Endothelial cell of hepatic sinusoid (primary cell): ENCODE measurements at regions not wholly inside any gene's neighbourhood (a gene's known extent, or its start where the extent isn't known, plus 50 kb on each side); places are given as distances from the start of the nearest gene placed in this dataset.
"Not testable (repeated sequence)": the region's sequence is repeated elsewhere in the genome, so short reads cannot be mapped to it uniquely, and the experiment has no call there.

Experiments used
- in situ Hi-C: cut with HindIII; loops from 2 replicates; pipeline ENCODE4 v1.10.0; 2017; ENCODE audit warnings: low sequenced_read_pairs

DNA sequence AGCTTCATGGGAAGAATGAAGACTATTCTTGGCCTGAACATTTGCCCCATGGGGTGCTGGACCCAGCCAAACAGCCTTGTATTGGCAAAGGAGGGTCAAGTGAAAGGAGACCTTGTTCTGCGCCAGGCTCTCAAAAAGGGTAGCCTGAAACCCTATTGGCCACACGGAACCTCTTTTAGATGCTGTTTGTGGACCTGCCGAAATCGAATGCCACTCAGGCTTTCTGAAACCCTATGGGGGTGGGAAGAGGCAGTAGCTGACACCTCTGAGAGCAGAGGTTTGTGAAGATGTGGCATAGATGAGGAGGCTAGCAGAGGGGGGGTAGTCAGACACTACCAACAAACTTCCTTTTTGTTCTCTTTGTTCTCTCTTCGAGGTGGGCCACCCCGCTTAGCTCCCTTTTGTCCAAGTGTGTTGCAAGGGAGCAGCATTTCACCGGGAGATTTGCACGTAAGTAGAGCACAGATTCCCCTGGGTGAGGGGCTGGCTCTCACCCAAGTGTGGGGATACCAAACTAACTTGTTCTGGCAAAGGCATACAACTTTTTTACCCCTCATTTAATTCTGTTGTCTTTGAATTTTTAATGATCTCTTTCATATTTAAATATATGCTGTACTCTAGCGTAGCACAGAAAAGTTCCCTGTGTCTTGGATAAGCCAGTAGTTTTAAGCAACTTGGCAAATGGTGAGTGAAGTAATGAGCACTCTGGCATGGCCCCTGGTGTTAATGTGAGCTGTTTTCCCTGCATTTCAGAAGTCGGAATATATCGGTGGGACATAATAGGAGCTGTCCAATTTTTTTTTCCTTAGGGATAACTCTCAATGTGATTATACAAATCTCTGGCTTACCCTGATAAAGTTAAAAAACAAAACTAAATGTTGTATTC is 107.7 kb downstream of the SEPTIN7 start:
- in situ Hi-C loops = no loop called here

DNA sequence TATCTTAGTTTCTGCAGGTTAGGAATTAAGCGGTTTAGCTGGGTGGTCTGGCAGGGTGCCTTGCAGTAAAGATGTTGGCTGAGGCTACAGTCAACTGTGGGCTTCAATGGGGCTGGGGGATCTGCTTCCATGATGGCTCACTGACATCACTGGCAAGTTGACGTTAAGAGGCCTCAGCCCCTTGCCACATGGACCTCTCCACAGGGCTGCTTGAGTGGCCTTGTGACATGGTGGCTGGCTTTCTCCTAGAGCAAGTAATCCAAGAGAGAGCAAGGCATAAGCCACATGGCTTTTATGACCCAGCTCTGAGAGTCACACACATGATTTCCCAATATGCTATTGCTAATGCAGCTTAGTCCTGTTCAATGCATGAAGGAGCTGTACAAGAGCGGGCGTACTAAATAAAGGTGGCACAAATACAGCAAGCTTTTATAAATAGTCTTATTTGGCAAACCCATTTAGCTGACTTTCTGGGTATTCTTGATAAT is 109.1 kb downstream of the SEPTIN7 start:
- in situ Hi-C loops = no loop called here

DNA sequence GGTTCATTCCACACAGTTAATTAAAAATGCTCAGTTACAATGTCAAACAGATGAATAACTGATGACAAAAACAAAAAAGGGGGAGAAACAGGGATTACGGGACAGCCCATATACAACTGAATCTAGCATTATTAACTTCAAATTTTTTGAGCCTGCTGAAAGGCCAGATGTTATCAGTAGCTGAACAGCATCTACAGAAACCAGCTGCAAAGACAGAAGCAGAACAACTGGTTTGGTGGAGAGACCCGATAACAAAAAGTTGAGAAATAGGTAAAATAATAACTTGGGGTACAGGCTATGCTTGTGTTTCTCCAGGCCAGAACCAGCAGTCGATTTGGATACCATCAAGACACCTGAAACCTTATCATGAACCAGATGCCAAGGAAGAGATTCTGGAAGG is 109.8 kb downstream of the SEPTIN7 start:
- in situ Hi-C loops = not testable (repeated sequence)

DNA sequence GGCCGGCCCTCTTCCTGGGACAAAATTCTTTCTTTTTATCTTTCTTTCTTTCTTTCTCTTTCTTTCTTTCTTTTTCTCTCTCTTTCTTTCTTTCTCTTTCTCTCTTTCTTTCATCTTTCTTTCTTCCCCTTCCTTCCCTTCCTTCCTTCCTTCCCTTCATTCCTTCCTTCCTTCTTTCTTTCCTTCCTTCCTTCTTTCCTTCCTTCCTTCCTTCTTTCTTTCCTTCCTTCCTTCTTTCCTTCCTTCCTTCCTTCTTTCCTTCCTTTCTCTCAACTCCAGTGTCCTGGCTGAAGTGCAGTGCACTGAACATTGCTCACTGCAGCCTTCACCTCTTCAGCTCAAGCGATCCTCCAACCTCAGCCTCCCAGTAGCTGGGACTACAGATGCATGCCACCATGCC is 112.5 kb downstream of the SEPTIN7 start:
- in situ Hi-C loops = not testable (repeated sequence)

DNA sequence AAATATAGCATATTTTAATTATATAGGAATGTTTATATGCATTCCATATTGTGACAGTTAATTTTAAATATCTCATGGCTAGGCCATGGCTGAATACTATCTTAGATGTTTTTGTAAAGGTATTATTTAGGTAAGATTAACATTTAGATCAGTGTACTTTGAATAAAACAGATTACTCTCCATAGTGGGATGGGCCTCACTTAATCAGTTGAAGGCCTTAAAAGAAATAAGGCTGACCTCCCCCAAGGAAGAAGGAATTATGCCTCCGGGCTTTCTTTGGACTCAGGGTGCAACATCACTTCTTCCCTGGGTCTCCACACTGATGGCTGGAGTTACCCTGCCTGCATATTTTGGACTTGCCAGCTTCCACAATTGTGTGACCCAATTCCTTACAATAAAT is 113.4 kb downstream of the SEPTIN7 start:
- in situ Hi-C loops = not testable (repeated sequence)

DNA sequence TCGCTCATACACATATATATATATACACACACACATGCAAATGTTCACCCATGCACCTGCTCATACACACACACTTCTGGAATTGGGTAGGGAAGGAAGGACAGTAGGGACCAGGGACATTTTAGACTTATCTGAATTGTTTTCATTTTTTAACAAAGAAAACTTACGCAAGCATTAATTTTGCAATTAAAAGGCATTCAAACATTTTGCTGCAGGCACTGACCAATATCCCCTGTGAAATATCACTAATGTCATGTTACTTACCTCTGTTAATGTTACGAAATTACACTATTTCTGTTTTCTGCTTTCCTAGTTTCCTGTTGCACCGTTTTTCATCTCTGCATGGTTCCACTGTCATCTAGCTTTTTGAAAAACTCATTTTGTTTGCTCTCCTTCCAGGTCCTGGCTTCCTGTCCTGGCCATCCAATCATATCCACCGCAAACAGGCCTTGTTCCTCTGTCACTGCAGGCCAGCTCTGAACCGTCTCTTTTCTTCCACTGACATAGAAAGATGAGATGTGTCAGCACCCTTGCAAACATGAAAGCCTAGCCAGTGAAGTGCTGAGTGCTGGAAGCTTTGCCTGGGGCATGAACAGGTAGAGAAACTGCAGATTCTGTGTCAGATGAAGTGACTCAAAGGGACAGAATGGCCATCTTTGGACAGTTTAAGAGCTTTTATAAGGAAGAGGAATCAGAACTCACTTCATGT is 114.5 kb downstream of the SEPTIN7 start:
- in situ Hi-C loops = not testable (repeated sequence)

DNA sequence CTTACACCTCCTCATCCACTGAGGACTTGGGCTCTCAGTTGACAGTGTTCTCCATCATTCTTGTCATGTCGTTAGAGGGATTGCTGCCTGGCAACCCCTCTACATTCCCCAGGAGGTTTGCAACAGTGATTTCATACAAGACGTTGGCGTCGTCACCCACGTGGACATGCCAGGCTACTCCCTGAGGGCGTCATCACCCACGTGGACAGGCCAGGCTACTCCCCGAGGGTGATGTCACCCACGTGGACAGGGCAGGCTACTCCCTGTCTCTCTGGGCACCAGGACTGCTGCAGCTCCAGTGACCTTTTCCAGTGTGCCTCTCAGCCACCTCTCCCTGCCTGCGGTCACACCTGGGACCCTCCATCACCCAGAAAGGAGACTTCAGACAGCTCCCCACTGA is 117.4 kb downstream of the SEPTIN7 start:
- in situ Hi-C loops = not testable (repeated sequence)

DNA sequence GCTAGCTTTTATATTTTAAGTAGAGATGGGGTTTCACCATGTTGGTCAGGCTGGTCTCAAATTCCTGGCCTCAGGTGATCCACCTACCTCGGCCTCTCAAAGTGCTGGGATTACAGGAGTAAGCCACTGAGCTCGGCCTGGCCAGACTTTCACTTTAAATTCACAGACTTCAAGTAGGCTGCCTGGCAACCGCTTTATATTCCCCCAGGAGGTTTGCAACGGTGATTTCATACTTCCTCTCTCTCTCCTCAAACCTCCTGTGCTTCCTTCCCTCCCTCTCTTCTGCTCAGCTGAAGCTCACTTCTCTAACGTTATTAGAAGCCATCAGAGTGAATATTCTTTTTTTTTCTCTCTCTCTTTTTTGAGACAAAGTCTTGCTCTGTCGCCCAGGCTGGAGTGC is 118.8 kb downstream of the SEPTIN7 start:
- in situ Hi-C loops = not testable (repeated sequence)

DNA sequence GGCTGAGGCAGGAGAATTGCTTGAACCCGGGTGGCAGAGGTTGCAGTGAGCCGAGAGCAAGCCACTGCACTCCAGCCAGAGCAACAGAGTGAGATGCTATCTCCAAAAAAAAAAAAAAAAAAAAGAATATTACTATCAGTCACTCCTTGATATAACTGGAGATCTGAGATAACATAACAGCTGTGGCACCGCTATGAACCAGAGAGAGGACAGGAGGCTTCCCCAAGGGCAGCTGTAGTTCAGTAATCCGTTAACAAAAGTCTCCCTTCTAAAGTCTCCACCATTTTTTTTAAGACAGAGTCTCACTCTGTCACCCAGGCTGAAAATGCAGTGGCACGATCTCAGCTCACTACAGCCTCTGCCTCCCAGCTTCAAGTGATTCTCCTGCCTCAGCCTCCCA is 120.5 kb downstream of the SEPTIN7 start:
- in situ Hi-C loops = not testable (repeated sequence)

DNA sequence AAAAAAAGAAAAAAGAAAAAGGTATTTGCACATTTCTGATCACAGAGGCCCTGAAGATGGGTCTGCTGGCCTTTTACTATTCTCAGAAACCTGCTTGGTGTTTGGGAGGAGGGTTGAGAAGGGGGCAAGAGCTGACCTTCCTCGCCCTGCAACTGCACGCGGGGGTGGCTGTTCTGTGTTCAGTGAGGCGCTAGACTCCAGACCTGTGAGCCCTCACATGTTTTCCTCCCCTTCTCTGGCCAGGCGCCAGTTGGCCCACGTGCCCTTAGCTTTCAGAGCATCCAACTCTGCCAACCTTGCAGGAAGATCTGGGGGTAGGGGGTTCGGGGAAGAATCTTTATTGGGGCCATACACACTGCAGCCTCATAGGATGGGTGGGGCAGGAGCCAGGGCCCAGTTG is 123.8 kb downstream of the SEPTIN7 start:
- in situ Hi-C loops = not testable (repeated sequence)

DNA sequence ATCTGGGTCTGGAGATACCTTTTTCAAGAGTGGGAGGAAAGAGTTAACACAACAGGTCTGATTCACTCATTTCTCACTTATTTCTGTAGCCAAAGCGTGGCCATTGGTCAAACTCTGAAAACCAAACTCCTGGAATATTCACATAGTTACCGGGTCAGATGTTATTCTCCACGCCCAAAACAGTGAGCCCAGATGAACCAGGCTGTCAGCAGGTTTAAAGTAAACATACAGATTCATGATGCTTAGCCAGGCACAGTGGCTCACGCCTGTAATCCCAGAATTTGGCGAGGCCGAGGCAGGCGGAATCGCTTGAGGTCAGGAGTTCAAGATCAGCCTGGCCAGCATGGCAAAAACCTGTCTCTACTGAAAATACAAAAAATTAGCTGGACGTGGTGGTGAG is 126.1 kb downstream of the SEPTIN7 start:
- in situ Hi-C loops = not testable (repeated sequence)

DNA sequence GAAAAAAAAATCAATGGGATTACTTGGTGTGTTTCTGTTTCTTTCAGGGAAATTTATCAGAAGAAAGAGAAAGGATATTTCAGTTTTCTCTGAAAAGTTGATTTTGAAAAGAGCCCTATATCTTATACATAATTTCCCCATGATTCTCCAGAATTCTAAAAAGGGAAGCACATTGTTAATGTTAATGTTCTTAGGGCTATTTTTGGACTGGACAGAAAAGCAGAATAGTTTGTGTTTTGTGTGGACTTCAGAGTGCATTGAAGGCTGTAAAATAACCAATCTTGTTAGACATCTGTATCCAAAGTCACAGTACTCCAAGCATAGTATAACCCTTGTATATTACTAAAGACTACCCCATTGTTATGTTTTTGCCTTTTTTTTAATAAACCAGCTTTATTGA is 130.3 kb downstream of the SEPTIN7 start:
- in situ Hi-C loops = not testable (repeated sequence)

DNA sequence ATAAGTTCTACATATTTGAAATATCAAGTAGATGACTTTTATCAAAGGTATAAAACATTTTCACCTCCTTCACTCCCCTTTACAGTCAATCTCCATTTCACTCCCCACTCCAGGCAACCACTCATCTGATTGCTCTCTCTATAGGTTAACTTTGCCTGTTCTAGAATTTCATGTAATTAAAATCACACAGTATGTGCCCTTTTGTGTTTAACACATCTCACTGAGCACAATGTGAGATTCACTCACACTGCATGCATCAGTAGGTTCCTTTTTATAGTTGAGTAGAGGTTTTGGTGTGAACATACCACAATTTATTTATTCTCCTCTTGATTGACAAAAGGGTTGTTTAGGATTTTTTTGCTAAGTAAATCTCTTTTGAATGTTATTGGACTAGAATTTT is 130.7 kb downstream of the SEPTIN7 start:
- in situ Hi-C loops = not testable (repeated sequence)

DNA sequence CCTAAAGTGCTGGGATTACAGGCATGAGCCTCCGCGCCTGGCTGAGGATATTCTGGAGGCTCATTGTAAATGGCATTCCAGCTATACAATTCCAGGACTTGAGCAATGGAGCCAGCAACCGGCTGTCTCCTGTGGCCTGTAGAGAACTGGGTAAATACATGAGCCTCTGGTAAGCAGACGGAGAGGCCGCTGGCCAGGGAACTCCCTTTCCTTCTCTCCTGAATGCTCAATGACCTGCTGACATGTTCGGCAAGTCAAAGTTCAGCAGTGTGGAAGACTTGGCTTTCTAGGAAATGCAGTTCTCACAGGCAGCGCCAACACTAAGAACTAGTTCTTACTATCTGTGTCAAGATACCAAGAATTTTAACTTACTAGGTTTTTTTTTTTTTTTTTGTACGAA is 139.8 kb downstream of the SEPTIN7 start:
- in situ Hi-C loops = not testable (repeated sequence)

DNA sequence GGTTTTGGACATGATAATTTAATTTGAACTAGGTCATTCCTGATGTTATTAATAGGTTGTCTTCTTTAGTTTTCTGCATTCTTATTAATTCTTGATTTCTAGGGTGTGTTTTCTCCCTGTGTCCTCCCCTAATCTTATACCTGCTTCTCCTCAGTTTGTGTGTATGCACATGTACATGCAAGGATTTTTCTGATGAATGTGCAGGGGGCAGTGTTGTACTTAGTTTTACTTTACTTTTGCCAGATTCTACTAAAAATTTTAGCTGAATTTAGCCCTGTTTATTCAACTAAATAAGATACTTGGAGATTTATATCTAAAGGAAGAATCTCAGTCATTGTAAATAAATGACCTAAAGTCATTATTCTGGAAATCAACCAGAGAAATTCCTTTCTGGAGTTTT is 144.8 kb downstream of the SEPTIN7 start:
- in situ Hi-C loops = not testable (repeated sequence)

DNA sequence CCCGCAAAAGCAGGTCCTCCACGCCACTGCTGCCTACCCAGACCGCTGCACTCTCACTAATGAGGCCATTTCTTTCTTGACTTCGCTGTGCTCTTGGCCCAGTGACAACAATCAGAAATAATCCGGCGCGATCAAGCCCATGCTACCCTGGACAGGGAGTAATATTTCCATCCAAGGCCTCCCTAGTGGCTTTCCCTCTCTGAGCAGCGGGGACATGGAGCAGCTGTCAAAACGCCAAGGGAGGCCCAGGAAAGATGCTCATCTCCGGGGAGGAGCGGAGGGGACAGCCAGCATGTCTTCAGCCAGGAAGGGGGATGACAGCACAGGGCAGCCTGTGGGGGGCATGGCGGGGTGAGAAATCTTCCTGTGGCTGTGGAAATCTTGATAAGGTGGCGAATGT is 154.9 kb downstream of the SEPTIN7 start:
- in situ Hi-C loops = not testable (repeated sequence)

DNA sequence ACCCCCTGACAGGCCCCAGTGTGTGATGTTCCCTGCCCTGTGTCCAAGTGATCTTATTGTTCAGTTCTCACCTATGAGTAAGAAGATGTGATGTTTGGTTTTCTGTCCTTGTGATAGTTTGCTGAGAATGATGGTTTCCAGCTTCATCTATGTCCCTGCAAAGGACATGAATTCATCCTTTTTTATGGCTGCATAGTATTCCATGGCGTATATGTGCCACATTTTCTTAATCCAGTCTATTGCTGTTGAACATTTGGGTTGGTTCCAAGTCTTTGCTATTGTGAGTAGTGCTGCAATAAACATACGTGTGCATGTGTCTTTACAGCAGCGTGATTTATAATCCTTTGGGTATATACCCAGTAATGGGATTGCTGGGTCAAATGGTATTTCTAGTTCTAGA is 156.1 kb downstream of the SEPTIN7 start:
- in situ Hi-C loops = not testable (repeated sequence)

DNA sequence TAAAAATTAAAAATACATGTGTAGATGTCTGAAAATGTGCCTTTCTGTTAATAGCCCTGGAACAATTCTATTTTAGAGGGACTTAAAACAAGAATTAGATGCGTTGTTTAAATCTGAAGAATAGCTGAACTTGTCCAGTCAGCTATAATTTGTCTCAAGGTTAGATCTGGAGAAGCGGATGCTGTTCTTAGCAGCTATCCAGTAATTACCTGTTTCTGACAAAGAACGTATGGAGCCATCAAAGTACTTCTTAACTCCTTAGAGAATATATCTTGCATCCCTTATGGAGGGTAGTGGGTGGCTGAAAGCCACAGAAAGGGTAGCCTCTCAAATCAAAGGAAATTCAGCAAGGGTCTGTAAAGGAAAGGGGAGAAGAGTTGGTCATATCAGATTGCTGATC is 160.4 kb downstream of the SEPTIN7 start:
- in situ Hi-C loops = not testable (repeated sequence)

DNA sequence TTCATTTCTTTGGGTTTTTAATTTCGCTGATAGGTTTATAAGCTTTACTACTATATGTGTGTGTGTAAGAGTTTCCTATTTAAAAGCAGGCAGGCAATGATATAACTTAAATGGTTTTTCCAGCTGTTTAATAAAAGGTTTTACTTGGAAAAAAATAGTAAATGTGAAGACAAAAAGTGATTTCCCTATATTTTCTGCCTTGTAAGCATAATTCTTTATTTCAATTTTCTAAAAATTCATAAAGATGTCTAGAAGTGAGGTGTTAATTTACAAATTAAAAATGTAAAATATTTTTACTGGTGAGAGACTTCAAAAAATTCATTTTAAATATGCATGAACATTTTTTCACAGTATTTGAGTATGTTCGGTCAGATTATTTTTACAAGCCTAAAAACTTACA is 161.8 kb downstream of the SEPTIN7 start:
- in situ Hi-C loops = not testable (repeated sequence)

DNA sequence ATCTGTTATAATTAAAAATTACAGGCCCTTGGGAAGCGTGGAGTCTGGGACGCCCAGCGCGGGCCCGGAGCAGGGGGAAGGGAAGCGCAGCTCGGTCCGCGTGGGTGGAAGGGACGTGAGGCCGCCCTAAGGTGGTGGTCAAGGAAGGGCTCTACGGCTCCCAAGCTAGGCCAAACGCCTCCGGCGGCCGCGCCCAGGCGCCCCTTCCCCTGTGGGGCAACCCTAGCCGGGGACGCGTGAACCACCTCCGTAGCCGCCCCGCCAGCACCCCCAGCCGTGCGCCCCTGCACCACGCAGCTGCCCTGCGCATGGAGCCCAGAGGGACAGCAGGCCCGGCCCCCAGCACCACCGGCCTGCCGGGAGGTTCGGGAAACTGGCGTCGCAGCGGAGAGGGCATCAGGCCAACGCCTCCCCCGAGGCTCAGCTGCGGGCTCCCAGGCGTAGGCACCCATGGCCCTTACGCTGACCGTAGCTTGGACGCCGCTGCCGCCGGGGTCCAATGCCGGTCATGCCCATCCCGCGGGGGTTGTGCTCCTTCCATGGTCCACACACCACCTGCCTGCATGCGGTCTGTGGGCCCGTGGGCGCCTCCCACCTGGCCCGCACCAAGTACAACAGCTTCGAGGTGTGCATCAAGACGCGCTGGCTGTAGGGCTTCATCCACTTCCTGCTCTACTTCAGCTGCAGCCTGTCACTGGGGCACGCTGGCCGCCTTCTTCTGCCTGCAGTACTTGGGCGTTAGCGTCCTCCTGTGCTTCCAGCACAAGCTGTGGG is 166.7 kb downstream of the SEPTIN7 start:
- in situ Hi-C loops = no loop called here
